NCI-H146 treated with DMSO at 0.1 percent for 48 hours (cell line): ENCODE measurements at regions not wholly inside any gene's neighbourhood (a gene's known extent, or its start where the extent isn't known, plus 50 kb on each side); places are given as distances from the start of the nearest gene placed in this dataset.
"Not testable (repeated sequence)": the region's sequence is repeated elsewhere in the genome, so short reads cannot be mapped to it uniquely, and the experiment has no call there.

ENCODE experiments used
- DNase-seq: peaks from one replicate; lab custom pipeline; 2025; ENCODE audit not compliant: unreplicated experiment; lab: John Stamatoyannopoulos, UW

GRCh38 chr4:31687717-31688342, 967.7 kb downstream of the PCDH7 start:
- DNase-seq: no peak

- DNase-seq: no peak
These were observed 972.3 kb downstream of the PCDH7 start for GRCh38 chr4:31692399-31692940.

- no peak for DNase-seq
These were observed 981.1 kb downstream of the PCDH7 start for GRCh38 chr4:31701256-31701655.

- DNase-seq: no peak
These were observed 982.2 kb downstream of the PCDH7 start for GRCh38 chr4:31702326-31702725.

- DNase-seq: no peak
These were observed 994.1 kb downstream of the PCDH7 start for GRCh38 chr4:31714238-31714637.

- DNase-seq: no peak
These were observed 995.1 kb downstream of the PCDH7 start for GRCh38 chr4:31715302-31715701.

GRCh38 chr4:31727030-31727429, 1006.9 kb downstream of the PCDH7 start:
- DNase-seq: no peak

GRCh38 chr4:31735004-31735403, 1014.8 kb downstream of the PCDH7 start:
- no peak for DNase-seq

GRCh38 chr4:31737419-31737818, 1017.2 kb downstream of the PCDH7 start:
- no peak for DNase-seq

- DNase-seq: no peak
These were observed 1021.2 kb downstream of the PCDH7 start for GRCh38 chr4:31741326-31741725.

- DNase-seq: no peak
These were observed 1028.2 kb downstream of the PCDH7 start for GRCh38 chr4:31748382-31748781.

GRCh38 chr4:31750581-31750980, 1030.4 kb downstream of the PCDH7 start:
- DNase-seq: not testable (repeated sequence)

- DNase-seq: no peak
These were observed 1035.6 kb downstream of the PCDH7 start for GRCh38 chr4:31755751-31756150.

- DNase-seq: no peak
These were observed 1048.6 kb downstream of the PCDH7 start for GRCh38 chr4:31768756-31769155.

GRCh38 chr4:31783311-31783710, 1063.1 kb downstream of the PCDH7 start:
- DNase-seq: no peak

GRCh38 chr4:31784558-31784957, 1064.4 kb downstream of the PCDH7 start:
- no peak for DNase-seq

- DNase-seq: no peak
These were observed 1067.5 kb downstream of the PCDH7 start for GRCh38 chr4:31787701-31788100.

GRCh38 chr4:31788676-31789075, 1068.5 kb downstream of the PCDH7 start:
- DNase-seq: no peak

- no peak for DNase-seq
These were observed 1071.5 kb downstream of the PCDH7 start for GRCh38 chr4:31791666-31792065.

GRCh38 chr4:31793907-31794306, 1073.7 kb downstream of the PCDH7 start:
- no peak for DNase-seq

GRCh38 chr4:31797052-31797451, 1076.9 kb downstream of the PCDH7 start:
- not testable (repeated sequence) for DNase-seq

GRCh38 chr4:31803526-31804195, 1083.5 kb downstream of the PCDH7 start:
- no peak for DNase-seq

- no peak for DNase-seq
These were observed 1086.9 kb downstream of the PCDH7 start for GRCh38 chr4:31807036-31807435.
